Anterior cingulate cortex (tissue), 58 donors: ENCODE measurements at regions not wholly inside any gene's neighbourhood (a gene's known extent, or its start where the extent isn't known, plus 50 kb on each side); places are given as distances from the start of the nearest gene placed in this dataset.

Source experiments
- DNase-seq, 58 donors: peaks; one replicate each; lab custom pipeline; 2025; lab: John Stamatoyannopoulos, UW

DNA sequence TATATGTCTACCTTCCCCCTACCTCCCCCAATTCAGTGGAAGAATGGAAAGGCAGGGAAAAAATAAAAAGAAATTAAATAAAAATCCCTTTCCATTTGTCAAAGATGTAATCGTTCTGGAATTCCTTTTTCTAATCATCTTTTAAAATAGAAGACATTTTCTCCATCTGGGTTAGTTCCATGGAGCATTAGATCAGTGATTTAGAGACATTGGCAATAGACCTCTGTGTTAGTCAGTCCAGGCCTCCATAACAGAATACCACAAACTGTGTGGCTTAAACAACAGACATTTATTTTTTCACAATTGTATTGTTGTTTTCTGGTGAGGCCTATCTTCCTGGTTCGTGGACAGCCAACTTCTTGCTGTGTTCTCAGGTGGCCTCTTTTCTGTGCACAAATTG, 516.6 kb upstream of the DAB2 start:
- DNase-seq, result no peak

DNA sequence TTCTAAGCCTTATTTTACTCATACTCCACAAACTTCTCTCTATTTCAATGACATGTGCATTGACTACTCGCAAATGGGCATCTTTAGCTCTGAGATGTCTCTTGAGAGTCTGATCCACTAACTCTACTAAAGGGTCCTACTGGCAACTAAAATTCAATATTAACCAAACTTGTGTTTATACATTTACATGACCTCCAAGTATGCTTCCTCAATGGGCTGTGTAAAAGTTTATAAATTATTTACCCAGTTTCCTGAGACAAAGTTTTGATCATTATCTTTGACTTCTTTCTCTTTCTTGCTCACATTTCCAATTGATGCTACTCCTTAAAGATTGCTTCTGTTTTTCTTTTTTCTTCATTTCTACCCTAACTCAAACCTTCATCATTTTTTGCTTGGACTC, 510.1 kb upstream of the DAB2 start:
- no peak for DNase-seq

- DNase-seq, result no peak
These were observed 508.3 kb upstream of the DAB2 start for GRCh38 chr5:39933061-39933460.

GRCh38 chr5:39928709-39929108, 503.9 kb upstream of the DAB2 start:
- DNase-seq, result no peak

GRCh38 chr5:39919876-39920275, 495.1 kb upstream of the DAB2 start:
- DNase-seq, result no peak

DNA sequence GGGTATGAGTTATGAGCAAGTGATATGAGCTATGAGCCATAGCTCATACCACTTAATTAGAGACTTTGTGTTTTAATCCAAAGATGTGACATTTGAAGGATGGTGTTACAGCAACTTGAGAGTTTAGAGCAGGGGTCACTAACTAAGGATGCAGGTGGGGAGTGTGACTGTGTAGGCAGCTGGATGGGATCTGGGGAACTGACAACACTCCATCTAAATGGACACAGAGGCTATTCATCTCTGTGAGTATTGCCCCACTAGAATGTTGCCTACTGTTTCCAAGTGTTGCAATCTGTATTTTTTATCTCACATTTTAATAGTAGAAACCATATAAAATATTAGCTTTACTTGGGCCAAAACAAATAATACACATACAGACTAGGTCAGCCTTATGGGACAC, 488.1 kb upstream of the DAB2 start:
- DNase-seq, result no peak

- DNase-seq, result peak in 1 of 58 donors; percentile 0
These were observed 482.6 kb upstream of the DAB2 start for GRCh38 chr5:39907267-39907951.

DNA sequence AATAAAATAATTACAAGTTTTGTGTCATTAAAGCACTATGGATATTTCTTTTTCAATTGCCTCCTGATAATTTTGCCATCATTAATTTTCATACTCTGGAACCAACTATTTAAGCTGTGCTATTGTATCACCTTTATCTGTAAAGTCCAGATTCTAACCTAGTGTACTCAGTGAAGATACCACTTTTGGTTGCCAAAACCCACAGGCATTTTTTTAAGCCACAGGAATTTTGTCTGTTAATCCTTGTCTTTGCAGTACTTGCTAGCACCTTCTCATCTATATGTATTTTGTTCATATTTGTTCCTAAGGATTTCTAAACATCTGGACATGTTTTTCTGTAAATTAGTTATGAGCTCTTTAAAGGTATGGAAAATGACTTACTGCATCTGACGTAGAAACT, 481.4 kb upstream of the DAB2 start:
- DNase-seq, result no peak

- DNase-seq, result no peak
These were observed 480.6 kb upstream of the DAB2 start for GRCh38 chr5:39905356-39905755.

GRCh38 chr5:39902626-39903025, 477.8 kb upstream of the DAB2 start:
- DNase-seq, result no peak

DNA sequence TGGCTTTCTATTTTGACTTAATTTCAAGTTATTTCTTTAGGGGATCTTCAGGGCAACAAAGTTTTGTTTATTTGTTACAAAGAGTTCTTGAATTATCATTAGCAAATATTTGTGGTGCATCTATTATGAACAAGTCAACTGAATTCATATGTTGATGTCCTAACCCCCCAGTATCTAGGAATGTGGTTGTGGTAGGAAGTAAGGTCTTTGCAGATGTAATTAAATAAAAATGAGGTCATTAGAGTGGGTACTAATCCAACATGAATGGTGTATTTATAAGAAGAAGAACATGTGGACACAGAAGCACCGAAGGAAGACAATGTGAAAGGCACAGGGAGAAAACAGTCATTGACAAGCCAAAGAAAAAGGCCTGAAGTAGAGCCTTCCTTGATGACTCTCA, 474.0 kb upstream of the DAB2 start:
- DNase-seq, result no peak

- DNase-seq, result no peak
These were observed 471.9 kb upstream of the DAB2 start for GRCh38 chr5:39896706-39897105.

- no peak for DNase-seq
These were observed 471.3 kb upstream of the DAB2 start for GRCh38 chr5:39896104-39896503.

DNA sequence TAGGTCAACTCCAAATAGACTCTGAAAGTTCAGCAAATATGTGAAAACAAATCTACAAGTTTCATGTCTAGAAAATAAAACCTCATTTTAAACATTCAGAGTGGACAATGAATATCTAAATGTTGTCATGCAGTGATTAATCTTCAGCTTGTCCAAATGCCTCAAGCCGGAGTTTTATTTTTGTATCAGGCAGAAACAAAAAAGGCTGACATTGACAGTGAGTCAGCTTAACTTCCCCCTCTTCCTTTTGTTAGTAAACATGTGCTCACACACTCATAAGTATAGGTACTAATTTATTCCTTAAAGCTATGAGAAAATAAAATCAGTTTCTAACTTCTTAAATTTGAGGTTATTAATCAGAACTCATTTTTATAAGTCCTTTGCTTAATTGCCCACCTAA, 467.9 kb upstream of the DAB2 start:
- DNase-seq, result no peak

GRCh38 chr5:39891376-39891775, 466.6 kb upstream of the DAB2 start:
- DNase-seq, result no peak

- DNase-seq, result no peak
These were observed 456.2 kb upstream of the DAB2 start for GRCh38 chr5:39880985-39881384.

GRCh38 chr5:39877479-39877878, 452.7 kb upstream of the DAB2 start:
- no peak for DNase-seq

- no peak for DNase-seq
These were observed 451.4 kb upstream of the DAB2 start for GRCh38 chr5:39876146-39876545.

- DNase-seq, result no peak
These were observed 445.4 kb upstream of the DAB2 start for GRCh38 chr5:39870137-39870536.

DNA sequence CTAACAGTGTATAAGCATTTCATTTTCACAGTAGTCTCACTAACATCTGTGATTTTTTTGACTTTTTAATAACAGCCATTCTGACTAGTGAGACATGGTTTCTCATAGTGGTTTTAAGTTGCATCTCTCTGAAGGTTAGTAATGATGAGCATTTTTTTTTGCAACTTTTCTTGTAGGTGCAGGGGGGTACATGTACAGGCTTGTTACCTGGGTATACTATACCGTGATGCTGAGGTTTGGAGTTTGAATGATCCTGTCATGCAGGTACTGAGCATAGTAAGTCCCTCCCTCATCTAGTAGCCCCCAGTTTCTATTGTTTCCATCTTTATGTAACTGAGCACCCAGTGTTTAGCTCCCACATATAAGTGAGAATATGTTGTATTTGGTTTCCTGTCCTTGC, 444.6 kb upstream of the DAB2 start:
- DNase-seq, result no peak

DNA sequence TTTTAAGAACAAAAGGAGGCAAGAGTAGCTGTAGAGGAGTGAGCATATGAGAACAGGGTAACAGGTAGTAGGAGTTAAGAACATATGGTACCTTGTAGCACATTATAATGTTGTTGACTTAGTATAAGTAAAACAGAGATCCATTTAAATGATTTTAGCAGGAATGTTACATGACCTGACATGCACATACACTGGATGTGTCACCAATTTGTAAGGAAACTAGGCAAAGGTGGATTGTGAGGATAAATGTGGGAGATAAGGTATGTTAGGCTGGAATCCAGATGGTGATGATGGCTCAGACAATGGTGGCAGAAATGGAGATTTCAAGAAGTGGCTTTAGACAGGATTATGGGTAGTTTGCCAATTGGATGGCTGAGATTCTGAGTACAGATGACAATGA, 443.1 kb upstream of the DAB2 start:
- DNase-seq, result no peak

DNA sequence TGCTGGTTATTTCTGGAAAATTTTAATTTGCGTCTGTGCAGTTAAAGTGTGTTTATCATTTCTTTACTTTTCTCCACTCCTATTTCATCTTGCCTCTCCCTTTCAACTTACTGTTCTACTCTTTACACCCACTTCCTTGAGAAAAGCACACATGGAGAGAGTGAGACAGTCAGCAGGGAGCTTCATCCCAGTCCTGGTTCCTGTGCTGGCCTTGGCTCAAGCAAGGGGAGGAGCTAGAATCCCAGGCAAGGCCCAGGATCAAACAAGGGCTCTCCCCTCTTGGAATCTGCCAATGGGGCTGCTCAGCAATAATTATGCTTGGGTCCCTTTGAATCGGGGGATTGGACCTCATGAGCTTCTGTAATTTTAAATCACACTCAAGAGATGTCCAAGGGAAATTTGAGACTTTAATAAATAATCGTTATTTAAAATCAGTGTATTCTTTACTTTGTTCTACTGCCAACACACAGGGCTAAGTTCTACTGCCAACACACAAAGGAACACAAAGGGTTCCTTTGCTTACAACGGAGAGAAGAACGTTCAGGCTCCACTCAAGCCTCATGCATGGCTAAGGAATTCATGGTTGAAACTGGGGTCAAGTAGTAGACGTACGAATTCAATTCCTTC, 439.3 kb upstream of the DAB2 start:
- no peak for DNase-seq

- no peak for DNase-seq
These were observed 432.3 kb upstream of the DAB2 start for GRCh38 chr5:39857041-39857440.
